GM11168 (cell line): ENCODE measurements at regions not wholly inside any gene's neighbourhood (a gene's known extent, or its start where the extent isn't known, plus 50 kb on each side); places are given as distances from the start of the nearest gene placed in this dataset.
"Not testable (repeated sequence)": the region's sequence is repeated elsewhere in the genome, so short reads cannot be mapped to it uniquely, and the experiment has no call there.

ENCODE experiments used
- in situ Hi-C: fragments of 300-500 bp; cut with MboI; formaldehyde crosslinking; loops from one replicate; pipeline ENCODE4 v1.12.0; 2022; ENCODE audit warnings: low sequenced_read_pairs; ENCODE audit not compliant: unreplicated experiment

DNA sequence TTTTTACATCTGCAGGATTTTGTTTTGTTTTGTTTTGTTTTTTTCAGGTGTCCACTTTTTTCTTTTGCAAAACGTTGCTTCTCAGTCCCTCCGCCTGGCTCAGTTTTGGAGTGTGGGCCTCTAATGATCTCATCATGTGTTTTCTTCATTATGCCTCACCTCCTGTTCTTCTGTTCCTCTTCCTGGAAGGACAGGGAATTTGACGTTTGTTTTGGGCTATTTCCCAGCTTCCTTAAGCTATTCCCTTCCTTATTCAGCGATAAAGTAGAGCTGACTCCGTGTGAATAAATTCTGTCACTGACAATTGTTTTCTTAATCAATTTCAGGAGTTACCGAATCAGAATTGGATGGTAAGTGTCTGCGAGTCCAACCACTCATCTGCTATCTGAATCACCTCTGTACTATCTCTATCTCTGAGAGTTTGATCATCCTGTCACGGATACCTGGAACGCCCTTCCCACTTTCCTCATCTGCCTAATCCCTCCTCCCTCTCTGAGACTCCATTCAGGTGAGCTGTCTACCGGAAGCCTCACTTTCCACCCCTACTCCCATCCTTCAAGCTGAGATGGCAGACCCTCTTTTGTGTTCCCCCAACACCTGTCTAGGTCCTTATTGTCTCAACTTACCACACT lies 218.4 kb downstream of the GATA3 start:
- in situ Hi-C loops, result no loop called here

DNA sequence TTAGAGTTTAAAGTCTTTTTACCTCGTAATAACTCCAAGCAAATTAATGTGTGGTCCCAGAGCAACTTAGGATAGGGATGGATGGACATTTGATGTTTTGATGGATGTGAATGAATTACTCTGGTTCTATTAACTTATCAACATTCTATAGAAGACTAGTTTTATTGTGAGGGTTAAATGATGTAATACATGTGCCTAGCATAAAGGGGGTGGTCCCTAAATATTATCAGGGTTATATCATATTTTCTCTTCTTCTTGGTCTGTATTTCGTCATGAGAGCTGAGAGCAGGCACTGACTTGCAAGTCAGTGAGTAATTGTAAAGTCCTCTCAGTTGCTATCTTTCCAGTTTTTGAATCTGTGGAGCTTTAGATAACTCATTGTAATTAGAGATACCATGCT lies 219.3 kb downstream of the GATA3 start:
- in situ Hi-C loops, result no loop called here

DNA sequence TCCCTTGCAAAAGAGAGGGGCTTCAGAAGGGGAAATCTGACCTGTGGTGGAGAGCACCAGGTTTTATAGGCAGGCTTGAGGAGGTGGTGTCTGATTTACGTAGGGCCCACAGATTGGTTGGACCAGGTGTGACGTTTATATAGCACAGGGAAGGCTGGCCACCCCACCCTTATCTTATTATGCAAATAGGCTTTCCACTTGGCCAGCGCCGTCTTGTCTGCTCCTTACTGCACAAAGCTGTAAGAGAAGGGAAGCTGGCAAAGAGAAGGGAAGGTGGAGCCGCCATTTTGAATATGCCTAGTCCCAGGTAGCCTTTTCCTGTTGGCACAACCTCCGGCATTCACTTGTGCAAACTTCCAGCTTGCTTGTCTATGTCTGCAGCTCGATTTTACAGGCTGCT lies 221.4 kb downstream of the GATA3 start:
- in situ Hi-C loops, result no loop called here

DNA sequence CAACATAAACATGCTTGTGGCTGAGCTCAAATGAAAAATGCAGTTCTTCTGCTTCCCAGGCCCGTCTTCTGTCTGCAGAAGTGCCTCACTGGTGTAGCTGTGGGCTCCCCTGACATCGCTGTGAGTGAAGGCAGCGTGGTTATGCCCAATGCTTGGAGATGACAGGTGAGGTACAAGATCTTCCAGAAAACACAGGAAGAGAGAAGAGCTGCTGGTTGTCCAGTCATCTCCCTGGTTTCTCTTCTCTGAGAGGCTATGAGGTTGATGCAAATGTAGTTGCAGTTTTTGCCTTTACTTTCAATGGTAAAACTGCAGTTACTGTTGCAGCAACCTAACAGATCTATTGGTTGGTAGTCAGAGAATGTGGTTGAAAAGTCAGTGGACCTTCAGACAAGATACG lies 223.6 kb downstream of the GATA3 start:
- in situ Hi-C loops, result no loop called here

DNA sequence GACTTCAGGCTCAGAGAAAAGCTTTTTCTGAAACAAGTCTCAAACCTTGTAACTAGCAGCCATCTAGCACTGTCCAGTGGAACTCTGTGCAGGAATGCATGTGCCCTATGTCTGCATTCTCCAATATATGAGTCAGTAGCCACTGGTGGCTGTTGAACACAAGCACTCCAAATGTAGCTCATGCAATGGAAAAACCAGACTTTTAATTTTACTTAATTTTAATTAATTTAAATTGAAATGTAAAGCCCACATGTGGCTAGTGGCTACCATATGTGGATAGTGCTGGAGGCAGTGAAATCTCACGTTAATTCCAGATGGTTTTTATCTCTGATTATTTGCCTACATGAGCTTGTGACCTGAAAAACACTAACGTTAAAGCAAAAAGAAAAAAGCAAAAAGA lies 225.1 kb downstream of the GATA3 start:
- in situ Hi-C loops, result no loop called here

DNA sequence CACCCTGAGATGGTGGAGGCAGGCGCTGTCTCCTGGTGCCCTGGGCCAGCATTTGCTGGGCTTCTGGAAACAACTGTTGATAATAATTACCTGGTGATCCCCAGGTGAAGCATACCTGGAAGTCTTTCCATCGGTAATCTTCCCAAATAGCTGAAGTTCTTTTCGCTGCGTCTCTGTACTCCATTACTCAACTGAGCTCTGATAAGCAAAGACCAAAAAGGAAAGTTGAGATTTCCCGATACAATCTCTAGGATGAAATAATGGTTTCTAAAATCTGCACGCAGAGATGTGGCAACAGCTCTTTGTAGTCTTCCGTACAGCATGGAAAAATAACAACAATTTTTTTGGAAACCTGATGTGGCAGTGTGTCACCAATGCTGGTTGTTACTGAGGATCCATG lies 226.5 kb downstream of the GATA3 start:
- in situ Hi-C loops, result no loop called here

DNA sequence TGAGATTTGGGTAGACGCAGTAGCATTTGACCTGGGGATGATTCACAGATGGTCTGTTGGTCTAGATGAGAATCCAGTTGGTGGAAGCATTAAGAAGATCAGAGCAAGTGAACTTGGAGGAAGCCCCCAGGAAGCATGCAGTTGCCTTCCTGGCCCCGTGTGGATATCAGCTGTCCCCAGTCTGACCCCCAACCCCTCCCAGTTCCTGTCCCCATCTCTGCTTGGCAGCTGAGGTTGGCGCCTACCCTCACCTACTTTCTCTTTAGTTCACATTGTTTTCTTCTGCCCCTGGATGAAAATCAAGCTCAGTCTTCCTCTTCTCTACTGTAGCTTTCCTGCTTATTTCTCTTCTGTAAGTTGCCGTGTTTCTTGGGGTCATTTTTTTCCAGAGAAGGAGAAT lies 227.9 kb downstream of the GATA3 start:
- in situ Hi-C loops, result no loop called here

DNA sequence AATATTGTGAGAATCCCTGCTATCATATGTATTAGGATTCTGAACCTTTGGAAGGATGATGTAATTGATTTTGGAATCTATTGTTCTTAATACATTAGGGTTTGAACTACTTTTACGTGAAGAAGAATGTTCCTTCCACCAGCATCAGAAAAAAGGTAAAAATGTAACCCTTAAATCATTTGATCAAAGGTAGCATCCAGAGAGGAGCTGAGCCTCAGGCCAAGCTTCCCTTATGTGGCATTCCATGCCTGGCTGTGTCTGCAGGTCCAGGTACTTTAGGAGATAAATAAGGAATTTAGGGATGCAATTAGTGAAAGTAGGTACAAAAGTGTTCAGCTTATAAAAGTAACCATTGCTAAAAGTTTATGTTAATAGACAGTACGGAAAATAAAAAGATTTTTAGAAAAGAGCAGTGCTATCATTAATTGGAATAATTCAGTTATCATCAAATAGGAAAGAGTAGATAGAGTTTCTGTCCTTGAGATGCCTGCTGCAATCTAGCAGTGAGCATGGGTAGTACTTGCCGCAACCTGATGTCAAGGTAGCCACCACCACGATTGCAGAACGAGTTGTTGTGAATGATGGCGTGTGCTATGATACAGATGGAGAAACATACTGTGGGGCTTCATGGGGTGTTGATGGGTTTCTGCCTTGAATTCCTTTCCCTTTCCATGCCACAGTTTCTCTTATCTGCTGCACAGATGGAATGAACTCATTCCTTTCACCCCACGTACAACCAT lies 228.8 kb downstream of the GATA3 start:
- in situ Hi-C loops, result no loop called here

DNA sequence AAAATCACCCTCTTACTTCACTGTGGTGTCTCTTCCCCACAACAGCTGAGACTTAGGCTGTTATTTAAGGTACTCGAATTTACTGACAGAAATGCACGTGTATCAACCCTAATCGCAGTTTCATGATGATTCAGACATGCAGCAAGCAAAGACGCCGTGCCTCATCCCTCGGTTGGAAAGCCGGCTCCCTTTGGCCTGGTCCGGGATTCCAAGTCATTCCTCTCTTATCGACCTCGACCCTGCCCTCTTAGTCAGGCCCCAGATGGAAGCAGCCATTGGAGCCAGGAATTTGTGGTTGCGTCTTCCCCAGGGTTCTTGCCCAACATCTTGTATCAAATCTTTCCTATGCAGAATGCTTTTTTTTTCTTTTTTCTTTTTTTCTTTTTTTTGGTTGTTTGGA lies 229.5 kb downstream of the GATA3 start:
- in situ Hi-C loops, result no loop called here

DNA sequence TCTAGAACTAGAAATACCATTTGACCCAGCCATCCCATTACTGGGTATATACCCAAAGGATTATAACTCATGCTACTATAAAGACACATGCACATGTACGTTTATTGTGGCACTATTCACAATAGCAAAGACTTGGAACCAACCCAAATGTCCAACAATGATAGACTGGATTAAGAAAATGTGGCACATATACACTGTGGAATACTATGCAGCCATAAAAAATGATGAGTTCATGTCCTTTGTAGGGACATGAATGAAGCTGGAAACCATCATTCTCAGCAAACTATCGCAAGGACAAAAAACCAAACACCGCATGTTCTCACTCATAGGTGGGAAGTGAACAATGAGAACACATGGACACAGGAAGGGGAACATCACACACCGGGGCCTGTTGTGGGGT lies 231.5 kb downstream of the GATA3 start:
- in situ Hi-C loops, result not testable (repeated sequence)

DNA sequence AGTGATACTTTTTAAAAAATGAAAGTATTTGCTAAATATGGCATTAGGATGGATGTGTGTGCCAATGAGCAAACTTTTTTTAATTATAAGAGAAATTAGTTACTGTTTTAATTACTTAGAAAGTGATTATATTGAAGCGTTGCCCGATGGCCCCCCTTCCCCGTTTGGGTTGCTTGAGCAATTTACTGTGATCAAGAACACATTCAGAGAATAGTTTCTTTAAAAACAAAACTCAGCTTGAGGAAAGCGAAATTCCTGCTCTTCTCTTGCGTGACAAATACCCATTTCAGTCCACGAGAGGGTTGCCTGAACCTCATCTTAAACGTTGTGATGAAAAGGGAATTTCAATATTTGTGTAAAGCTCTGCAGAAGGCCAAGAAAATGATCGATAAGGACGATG lies 234.1 kb downstream of the GATA3 start:
- in situ Hi-C loops, result no loop called here

DNA sequence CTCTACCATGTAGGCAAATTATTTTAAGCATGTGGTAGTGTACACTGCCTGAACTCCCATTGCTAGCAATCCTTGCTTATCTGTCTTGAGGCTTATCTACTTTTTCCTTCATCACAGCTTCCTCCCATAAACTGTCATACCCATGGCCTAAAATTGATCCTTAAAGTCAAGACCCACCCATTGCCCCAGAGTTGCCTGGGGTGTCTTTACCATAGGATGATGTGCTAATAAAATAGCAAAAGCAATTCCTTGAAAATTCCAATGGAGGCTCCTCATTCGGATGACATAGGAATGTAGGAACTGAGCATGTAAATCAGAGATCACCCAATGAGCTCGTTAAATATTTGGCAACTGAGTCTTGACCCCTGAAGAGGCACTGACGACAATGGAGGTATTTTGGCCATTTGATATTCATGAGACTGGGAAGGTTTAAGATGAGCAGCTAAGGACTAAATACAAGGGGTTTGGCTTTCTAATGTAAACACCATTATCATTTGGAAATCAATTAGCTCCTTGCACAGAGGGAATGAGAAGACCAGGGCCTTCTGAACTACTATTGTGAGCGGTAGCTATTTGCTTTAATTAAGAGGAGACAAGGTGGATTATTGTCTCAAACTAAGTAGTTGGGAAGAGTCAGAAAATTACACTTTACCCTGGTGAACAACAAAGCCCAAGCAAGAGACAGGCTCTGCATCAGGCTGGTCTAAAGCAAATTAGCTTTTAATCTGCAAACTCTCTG lies 234.9 kb downstream of the GATA3 start:
- in situ Hi-C loops, result no loop called here

DNA sequence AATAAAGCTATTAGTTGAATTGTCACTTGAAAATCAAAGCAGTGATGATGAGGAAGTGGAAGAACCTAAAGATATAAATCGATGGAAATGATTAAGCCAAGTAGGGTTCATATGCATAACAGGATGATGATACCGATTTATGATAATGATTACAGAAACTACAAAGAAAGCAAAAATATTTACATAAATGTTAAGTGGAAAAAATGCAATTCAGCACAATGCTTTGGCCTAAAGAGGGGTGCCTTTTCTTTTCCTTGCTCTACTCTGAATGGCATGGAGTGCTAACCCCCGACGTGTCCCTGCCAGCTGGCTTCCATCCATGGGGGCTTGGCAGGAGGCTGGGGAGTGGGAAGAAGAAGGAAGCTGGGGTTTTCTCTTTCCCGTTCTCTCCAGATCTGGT lies 240.3 kb downstream of the GATA3 start:
- in situ Hi-C loops, result no loop called here

DNA sequence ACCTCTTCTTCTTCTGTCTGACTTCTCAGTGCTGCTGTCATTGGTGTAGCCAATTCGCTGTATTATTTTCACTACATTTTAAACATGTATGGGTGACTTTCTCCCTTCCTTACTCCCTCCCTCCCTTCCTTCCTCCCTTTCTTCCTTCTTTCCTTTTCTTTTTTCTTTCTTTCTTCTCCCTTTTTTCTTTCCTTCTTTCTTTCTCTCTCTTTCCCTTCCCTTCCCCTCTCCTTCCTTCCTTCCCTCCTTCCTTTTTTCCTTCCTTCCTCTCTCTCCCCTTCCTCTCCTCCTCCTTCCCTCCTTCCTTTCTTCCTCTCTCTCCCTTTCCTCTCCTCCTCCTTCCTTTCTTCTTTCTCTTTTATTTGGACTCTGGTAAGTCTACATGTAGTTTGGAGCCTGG lies 240.8 kb downstream of the GATA3 start:
- in situ Hi-C loops, result no loop called here

DNA sequence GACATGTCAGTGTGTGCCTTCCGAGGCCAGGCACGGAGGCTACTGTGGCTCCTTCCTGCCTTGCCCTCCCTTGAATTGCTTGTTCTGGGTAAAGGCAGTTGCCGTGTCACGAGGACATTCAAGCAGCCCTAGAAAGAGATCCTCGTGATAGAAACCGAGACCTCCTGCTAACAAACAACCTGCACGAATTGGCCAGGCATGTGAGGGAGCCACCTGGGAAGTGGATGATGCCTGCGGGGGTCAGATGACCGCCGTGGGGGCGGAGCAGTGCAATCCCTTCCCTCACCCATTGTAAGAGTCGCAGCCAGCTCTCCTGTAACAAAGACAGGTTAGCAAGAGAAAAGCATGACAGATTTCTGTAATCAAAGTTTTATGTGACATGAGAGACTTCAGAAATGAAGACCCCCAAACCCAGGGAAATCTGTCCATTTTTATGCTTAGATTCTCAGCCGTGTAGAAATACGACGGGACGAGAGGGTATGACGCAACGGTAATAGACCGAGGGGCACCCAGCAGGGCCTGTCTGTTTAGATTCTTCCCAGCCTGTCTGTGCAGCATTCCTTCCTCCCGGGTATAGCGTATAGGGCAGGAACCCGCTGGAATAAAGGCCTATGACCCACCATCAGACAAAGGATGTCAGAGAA lies 241.7 kb downstream of the GATA3 start:
- in situ Hi-C loops, result no loop called here

DNA sequence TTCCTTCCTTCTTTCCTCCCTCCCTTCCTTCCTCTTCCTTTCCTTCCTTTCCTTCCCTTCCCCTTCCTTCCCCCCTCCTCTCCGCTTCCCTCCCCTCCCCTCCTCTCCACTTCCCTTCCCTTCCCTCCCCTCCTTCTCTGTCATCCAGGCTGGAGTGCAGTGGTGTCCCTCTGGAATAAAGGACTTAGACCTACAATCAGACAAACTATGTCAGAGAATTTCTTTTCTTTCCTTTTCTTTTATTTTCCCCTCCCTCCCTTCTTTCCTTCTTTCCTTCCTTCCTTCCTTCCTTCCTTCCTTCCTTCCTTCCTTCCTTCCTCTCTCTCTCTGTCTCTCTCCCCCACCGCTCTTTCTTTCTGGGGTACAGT lies 242.2 kb downstream of the GATA3 start:
- in situ Hi-C loops, result no loop called here

DNA sequence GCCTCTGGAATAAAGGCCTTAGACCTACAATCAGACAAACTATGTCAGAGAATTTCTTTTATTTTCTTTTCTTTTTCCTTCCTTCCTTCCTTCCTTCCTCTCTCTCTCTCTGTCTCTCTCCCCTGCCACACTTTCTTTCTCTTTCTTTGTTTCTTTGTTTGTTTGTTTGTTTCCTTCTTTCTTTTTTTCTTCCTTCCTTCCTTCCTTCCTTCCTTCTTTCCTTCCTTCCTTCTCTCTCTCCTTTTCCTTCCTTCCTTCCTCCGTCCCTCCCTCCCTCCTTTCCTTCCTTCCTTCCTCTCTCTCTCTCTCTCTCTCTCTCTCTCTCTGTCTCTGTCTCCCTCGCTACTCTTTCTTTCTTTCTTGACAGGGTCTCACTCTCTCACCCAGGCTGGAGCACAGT lies 242.6 kb downstream of the GATA3 start:
- in situ Hi-C loops, result no loop called here

DNA sequence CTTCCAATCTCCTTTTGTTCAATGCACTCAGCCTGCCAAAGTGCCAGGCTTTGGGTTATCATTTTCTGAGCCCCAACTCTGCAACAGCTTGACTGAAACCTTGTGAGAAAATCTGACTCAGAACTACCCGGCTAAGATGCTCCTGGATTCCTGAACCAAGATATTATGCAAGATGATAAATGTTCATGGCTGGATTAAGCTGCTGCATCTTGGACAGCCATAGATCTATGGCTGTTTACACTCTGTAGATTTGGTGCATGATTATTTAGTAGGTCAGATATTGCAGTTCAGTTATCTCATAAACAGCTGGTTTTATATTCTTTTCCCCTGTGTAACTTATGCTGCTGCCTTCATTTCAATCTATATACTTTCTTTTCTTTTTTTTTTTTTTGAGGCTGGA lies 243.5 kb downstream of the GATA3 start:
- in situ Hi-C loops, result no loop called here

DNA sequence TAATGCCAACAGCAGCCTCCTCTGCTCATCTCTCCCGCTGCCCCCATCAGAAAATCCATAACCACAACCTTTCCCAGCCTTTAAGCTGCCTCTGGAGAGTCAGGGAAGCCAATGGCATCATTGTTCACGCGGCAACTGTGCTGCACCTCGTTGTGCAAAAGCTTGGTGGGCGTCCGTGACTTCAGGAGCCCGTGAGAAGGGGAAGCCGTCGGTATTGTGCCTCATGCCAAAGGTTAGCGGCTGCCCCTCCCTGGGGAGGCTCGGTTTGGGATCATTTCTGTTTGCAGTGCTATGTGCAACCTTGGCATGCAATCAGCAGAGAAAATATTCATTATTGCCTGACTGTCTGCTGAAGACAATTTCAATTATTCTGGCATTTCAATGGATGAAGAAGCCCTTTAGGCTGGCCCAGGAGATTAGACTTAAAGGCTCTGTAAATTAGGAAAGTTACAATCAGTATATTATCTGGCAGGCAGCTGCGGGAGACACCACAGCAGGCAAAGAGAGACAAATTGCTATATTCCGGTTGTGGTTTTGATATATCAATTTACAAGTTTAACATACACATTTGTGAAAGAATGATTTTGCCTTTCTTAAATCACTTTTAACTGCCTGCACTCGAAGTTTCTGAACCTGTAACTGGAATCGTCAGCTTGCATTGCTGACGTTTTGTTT lies 244.5 kb downstream of the GATA3 start:
- in situ Hi-C loops, result no loop called here

DNA sequence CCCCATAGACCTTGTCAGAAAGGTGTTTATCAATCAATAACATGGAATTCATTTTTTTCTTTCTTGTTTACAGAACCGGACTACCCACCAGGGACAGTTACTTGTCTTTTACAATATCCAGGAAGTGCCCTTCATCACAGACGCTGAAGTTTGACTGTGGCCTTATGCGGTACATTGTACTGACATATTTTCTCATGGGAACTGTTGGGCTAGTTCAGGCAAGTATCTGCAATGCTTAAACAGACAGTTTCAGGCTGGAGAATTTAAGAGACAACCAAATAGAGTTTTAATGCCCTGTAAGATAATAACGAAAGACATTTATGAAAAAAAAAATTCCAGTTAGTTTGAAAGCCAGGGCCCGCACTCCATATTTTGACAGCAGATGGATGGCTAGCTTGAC lies 246.4 kb downstream of the GATA3 start:
- in situ Hi-C loops, result no loop called here

DNA sequence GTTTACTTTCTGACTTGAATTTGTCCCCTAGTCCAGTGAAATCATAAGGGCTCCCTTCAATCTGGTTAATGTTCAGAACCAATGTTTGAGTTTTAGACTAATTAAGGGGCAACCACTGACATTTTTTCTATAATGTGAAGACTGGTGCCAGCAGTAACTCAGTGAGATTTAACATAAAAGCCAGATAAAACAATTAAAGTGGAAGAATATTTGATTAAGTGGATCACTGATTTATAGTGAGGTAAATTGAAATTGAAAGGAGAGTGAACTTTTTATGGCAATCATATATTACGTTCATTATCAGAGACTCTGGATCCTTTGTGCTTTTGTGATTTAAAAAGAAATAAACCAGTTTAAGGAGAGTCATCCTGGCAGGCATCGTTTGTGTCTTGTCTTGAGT lies 246.8 kb downstream of the GATA3 start:
- in situ Hi-C loops, result no loop called here
